Activated CD4-positive, CD25-positive, alpha-beta regulatory T cell treated with anti-CD3 and anti-CD28 coated beads, Interleukin-2, amount 50 U/mL, for 24 hours (primary cell): ENCODE measurements at regions not wholly inside any gene's neighbourhood (a gene's known extent, or its start where the extent isn't known, plus 50 kb on each side); places are given as distances from the start of the nearest gene placed in this dataset.

Source experiments
- ATAC-seq, 2 donors: fragments of 150-1000 bp; cut with Tn5 transposase; one replicate each; pipeline ENCODE4 v1.10.0; 2021; ENCODE audit warnings: mild to moderate bottlenecking in 1 of 2, moderate library complexity in 1 of 2

DNA sequence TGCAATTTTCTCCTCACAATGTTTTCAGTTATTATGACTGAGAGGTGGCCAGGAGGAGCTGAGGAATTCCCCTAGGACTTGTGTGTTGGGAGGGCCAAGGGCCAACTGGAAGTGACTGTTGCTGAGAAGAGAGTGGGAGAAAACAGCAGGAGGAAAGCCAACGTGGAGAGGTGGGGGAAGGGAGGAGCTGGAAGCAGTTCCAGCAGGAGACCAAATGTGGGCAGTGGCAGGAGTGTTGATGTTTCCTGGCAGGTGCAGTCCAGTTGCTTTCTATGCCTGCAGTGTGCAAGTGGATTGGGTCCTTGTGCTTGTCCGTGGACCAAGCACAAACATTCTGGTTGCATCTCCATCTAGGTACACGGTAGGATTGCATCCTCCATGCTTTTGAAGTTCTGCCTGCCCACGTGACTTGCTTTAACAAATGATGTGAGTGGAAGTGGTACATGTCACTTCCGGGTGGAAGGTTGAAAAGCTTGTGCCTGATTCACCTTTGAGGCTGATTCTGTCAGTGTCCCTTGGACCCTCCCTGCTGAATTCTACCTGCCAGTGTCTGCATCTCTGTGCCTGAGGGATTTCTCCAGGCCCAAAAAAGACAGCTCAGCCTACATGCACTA, 54.7 kb upstream of the CRHR1 start:
- no peak for ATAC-seq

DNA sequence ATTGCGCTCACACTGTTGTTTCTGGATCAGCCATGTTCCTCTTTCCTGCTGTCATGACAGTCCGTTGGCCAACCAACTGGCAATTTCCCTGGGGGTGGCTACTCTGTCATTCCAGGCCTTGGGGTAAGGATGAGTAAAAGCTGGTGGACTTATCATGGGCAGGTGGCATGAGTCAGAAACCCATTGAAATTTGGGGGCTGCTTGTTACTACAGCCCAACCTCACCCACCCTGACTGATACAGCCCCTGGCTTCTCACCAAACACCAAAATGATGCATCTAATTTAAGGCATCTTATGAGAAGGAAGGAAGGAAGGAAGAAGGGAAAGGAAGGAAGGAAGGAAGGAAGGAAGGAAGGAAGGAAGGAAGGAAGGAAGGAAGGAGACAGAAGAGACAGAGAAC, 53.9 kb upstream of the CRHR1 start:
- ATAC-seq: no peak

DNA sequence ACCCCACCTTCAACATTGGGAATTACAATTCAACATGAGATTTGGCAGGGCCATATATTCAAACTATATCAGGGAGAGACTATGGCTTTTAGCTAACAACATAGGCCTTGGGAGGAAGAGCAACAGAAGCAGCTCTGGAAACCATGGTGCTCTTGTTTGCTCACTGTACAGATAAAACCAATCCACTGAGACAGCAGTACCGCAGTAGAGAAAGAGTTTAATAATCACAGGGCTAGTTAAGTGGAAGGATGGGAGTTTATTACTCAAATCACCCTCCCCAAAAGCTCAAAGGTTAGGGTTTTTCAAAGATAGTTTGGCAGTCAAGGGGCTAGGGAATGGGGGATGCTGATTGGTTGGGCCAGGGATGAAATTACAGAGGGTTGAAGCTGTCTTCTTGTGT, 52.7 kb upstream of the CRHR1 start:
- no peak for ATAC-seq

DNA sequence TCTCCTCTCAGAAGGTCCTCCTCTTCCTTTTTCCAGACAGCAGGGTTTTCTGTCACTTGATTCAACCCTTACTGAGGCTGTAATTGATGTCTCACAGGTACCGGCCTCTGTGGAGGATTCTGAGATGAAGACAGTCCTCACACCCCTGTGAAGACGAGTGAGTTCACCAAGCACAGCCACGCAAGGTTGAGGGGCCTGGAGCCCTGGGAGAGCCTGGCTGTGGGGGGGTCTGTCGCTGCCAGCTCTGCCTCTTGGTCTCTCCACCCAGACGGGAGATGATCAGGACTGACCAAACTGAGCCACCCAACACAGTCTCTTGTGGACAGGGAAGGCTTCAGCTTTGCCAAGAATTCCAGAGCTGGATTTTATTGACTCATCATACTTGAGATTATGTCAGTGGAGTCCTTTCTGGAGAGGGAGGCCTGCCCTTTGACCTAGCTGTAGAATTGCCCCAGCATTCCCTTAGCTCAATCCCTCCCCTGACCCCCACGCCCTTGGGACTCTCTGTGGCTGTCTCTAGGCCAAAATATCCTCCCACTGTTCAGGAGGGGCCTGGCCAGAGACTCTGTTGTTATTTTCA, 51.1 kb upstream of the CRHR1 start:
- ATAC-seq: no peak

DNA sequence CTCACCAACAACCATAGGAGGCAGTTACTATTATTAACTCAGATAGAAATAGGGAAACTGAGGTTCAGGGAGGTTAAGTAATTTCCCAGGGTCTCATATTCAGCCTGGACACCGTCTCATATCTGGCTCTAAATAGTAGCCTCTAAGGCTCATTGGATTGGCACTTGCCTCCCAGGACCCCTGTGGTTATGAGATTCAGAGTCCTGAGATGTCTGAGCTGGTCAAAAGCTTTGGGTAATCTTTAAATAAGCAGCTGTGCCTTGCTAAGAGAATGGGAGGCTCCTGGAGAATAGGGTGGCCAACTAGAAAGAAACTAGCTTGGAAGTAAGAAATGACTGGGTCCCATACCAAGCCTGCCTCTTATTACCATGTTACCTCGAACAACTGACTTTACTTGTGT, 50.3 kb upstream of the CRHR1 start:
- ATAC-seq: no peak
